ENCODE measurements at regions not wholly inside any gene's neighbourhood (a gene's known extent, or its start where the extent isn't known, plus 50 kb on each side); places are given as distances from the start of the nearest gene placed in this dataset.

- no peak for TF ChIP-seq EZH2phosphoT487 (IDR thresholded peaks at IDR 0.05; ENCODE audit: insufficient read depth, low read depth)
- TF ChIP-seq EZH2 (IDR thresholded peaks at IDR 0.05; ENCODE audit: insufficient read depth, poor library complexity, severe bottlenecking), result no peak
Observed at GRCh38 chr12:32032205-32032810, 73.1 kb downstream of the RESF1 start.

Data from GM23248 (cell line).